WTC11 (cell line): ENCODE measurements at regions not wholly inside any gene's neighbourhood (a gene's known extent, or its start where the extent isn't known, plus 50 kb on each side); places are given as distances from the start of the nearest gene placed in this dataset.

Experiments used
- CTCF ChIP-seq: fragments of 200-600 bp; IDR thresholded peaks from 2 replicates; pipeline ENCODE4 v1.8.0; 2022; ENCODE audit warnings: antibody characterized with exemption
- MAX ChIP-seq: sonication (generic); formaldehyde crosslinking; IDR thresholded peaks from 2 replicates; pipeline ENCODE4 v1.8.0; 2022; ENCODE audit warnings: mild to moderate bottlenecking, missing genetic modification reagents
- NR3C1 ChIP-seq: sonication (generic); formaldehyde crosslinking; conservative IDR thresholded peaks from 2 replicates; pipeline ENCODE4 v1.8.1; 2023; ENCODE audit warnings: low read depth, mild to moderate bottlenecking, missing genetic modification reagents

GRCh38 chr10:126836009-126836408 lies 69.2 kb upstream of the DOCK1 start:
- TF ChIP-seq CTCF (no peak), NR3C1 (CRISPR knock-in tag) (no peak), MAX (no peak)
